ENCODE measurements at regions not wholly inside any gene's neighbourhood (a gene's known extent, or its start where the extent isn't known, plus 50 kb on each side); places are given as distances from the start of the nearest gene placed in this dataset.
A peak's percentile ranks its signal among the peaks of the same experiment; 100 is the strongest.

GRCh38 chr7:130894146-130894908 lies 160.3 kb upstream of the KLF14 start:
- no peaks in the 10 kb centered on the region for H3K27me3 Mint-ChIP-seq
- H3K4me1 Mint-ChIP-seq, result peaks cover 81% of the 10 kb centered on the region
- no peaks in the 10 kb centered on the region for H3K9me3 Mint-ChIP-seq
- ATAC-seq (no peak), DNase-seq (no peak)
- peak overlapping the region; percentile 20 for H3K4me3 Mint-ChIP-seq
- H3K36me3 Mint-ChIP-seq (ENCODE audit: low read depth), result peaks cover 84% of the 10 kb centered on the region
- peak overlapping the region; percentile 95 for H3K27ac Mint-ChIP-seq

- H3K27me3 Mint-ChIP-seq, result no peaks in the 10 kb centered on the region
- H3K4me1 Mint-ChIP-seq, result peaks cover 88% of the 10 kb centered on the region
- H3K4me3 Mint-ChIP-seq, result no peak overlapping the region
Observed at GRCh38 chr7:130894909-130895750, 161.1 kb upstream of the KLF14 start.

GRCh38 chr7:130896051-130896881 lies 162.3 kb upstream of the KLF14 start:
- Mint-ChIP-seq H3K27ac (peak overlapping the region; percentile 95), H3K4me3 (peak overlapping the region; percentile 16)

More at GRCh38 chr7:130894909-130895750, 161.1 kb upstream of the KLF14 start:
- Mint-ChIP-seq H3K36me3 (ENCODE audit: low read depth) (peaks cover 86% of the 10 kb centered on the region), H3K27ac (peak overlapping the region; percentile 95), H3K9me3 (no peaks in the 10 kb centered on the region)
- no peak for DNase-seq
- ATAC-seq, result no peak

GRCh38 chr7:130896898-130897514 lies 163.0 kb upstream of the KLF14 start:
- Mint-ChIP-seq H3K4me3 (peak overlapping the region; percentile 33), H3K27ac (peak overlapping the region; percentile 95), H3K9me3 (no peaks in the 10 kb centered on the region), H3K4me1 (peaks cover 93% of the 10 kb centered on the region), H3K36me3 (ENCODE audit: low read depth) (peaks cover 87% of the 10 kb centered on the region), H3K27me3 (no peaks in the 10 kb centered on the region)
- ATAC-seq (peak; percentile 58), DNase-seq (peak; percentile 75)

More at GRCh38 chr7:130896051-130896881, 162.3 kb upstream of the KLF14 start:
- H3K36me3 Mint-ChIP-seq (ENCODE audit: low read depth), result peaks cover 85% of the 10 kb centered on the region
- no peaks in the 10 kb centered on the region for H3K9me3 Mint-ChIP-seq
- peaks cover 89% of the 10 kb centered on the region for H3K4me1 Mint-ChIP-seq
- H3K27me3 Mint-ChIP-seq, result no peaks in the 10 kb centered on the region
- no peak for ATAC-seq
- no peak for DNase-seq

- Mint-ChIP-seq H3K4me3 (peak overlapping the region; percentile 18), H3K27me3 (no peaks in the 10 kb centered on the region), H3K9me3 (no peaks in the 10 kb centered on the region), H3K27ac (peak overlapping the region; percentile 95), H3K36me3 (ENCODE audit: low read depth) (peaks cover 90% of the 10 kb centered on the region), H3K4me1 (peaks cover 96% of the 10 kb centered on the region)
- no peak for DNase-seq
- peak; percentile 9 for ATAC-seq
Observed at GRCh38 chr7:130897515-130898419, 163.8 kb upstream of the KLF14 start.

GRCh38 chr7:130899071-130899560 lies 165.1 kb upstream of the KLF14 start:
- ATAC-seq (no peak), DNase-seq (no peak)
- Mint-ChIP-seq H3K4me1 (peaks cover 99% of the 10 kb centered on the region), H3K27ac (peak overlapping the region; percentile 94), H3K36me3 (ENCODE audit: low read depth) (peaks cover 94% of the 10 kb centered on the region), H3K9me3 (no peaks in the 10 kb centered on the region), H3K27me3 (no peaks in the 10 kb centered on the region), H3K4me3 (no peak overlapping the region)

GRCh38 chr7:130899638-130900401 lies 165.8 kb upstream of the KLF14 start:
- H3K9me3 Mint-ChIP-seq, result no peaks in the 10 kb centered on the region
- peak overlapping the region; percentile 94 for H3K27ac Mint-ChIP-seq
- H3K4me1 Mint-ChIP-seq, result peaks cover 99% of the 10 kb centered on the region
- H3K27me3 Mint-ChIP-seq, result no peaks in the 10 kb centered on the region
- peaks cover 95% of the 10 kb centered on the region for H3K36me3 Mint-ChIP-seq (ENCODE audit: low read depth)
- peak overlapping the region; percentile 35 for H3K4me3 Mint-ChIP-seq
- ATAC-seq, result no peak
- no peak for DNase-seq

- Mint-ChIP-seq H3K9me3 (no peaks in the 10 kb centered on the region), H3K4me3 (peak overlapping the region; percentile 4), H3K36me3 (ENCODE audit: low read depth) (peaks cover 88% of the 10 kb centered on the region), H3K27me3 (no peaks in the 10 kb centered on the region), H3K4me1 (peaks cover 99% of the 10 kb centered on the region), H3K27ac (peak overlapping the region; percentile 94)
- DNase-seq, result no peak
- no peak for ATAC-seq
Observed at GRCh38 chr7:130900471-130901076, 166.6 kb upstream of the KLF14 start.

- Mint-ChIP-seq H3K36me3 (ENCODE audit: low read depth) (peaks cover 87% of the 10 kb centered on the region), H3K4me1 (peaks cover 99% of the 10 kb centered on the region), H3K4me3 (peak overlapping the region; percentile 47), H3K9me3 (no peaks in the 10 kb centered on the region), H3K27ac (peak overlapping the region; percentile 94), H3K27me3 (no peaks in the 10 kb centered on the region)
- ATAC-seq (no peak), DNase-seq (no peak)
Observed at GRCh38 chr7:130901209-130901783, 167.3 kb upstream of the KLF14 start.

- no peak for DNase-seq
- Mint-ChIP-seq H3K4me1 (peaks cover 98% of the 10 kb centered on the region), H3K9me3 (no peaks in the 10 kb centered on the region), H3K27ac (peak overlapping the region; percentile 94), H3K4me3 (no peak overlapping the region), H3K36me3 (ENCODE audit: low read depth) (peaks cover 82% of the 10 kb centered on the region), H3K27me3 (no peaks in the 10 kb centered on the region)
- ATAC-seq, result no peak
Observed at GRCh38 chr7:130902755-130903357, 168.8 kb upstream of the KLF14 start.

- no peaks in the 10 kb centered on the region for H3K9me3 Mint-ChIP-seq
- no peaks in the 10 kb centered on the region for H3K27me3 Mint-ChIP-seq
- H3K36me3 Mint-ChIP-seq (ENCODE audit: low read depth), result peaks cover 80% of the 10 kb centered on the region
- DNase-seq, result no peak
- peaks cover 93% of the 10 kb centered on the region for H3K4me1 Mint-ChIP-seq
- ATAC-seq, result peak; percentile 47
- no peak overlapping the region for H3K4me3 Mint-ChIP-seq
- peak overlapping the region; percentile 94 for H3K27ac Mint-ChIP-seq
Observed at GRCh38 chr7:130903358-130903974, 169.5 kb upstream of the KLF14 start.
